Parathyroid adenoma (tissue), 2 donors: ENCODE measurements at regions not wholly inside any gene's neighbourhood (a gene's known extent, or its start where the extent isn't known, plus 50 kb on each side); places are given as distances from the start of the nearest gene placed in this dataset.
"Not testable (repeated sequence)": the region's sequence is repeated elsewhere in the genome, so short reads cannot be mapped to it uniquely, and the experiment has no call there.

Experiments used
- H2AFZ ChIP-seq: fragments of 300-600 bp; sonication (generic); one replicate; pipeline ENCODE4 v1.7.0; 2017; ENCODE audit warnings: antibody characterized with exemption, mild to moderate bottlenecking
- H3K27ac ChIP-seq: fragments of 300-600 bp; sonication (generic); one replicate; pipeline ENCODE4 v1.7.0; 2017
- H3K27me3 ChIP-seq: fragments of 300-600 bp; sonication (generic); one replicate; pipeline ENCODE4 v1.7.0; 2017; ENCODE audit warnings: low read length; ENCODE audit not compliant: control insufficient read depth, insufficient read depth
- H3K36me3 ChIP-seq: fragments of 300-600 bp; sonication (generic); one replicate; pipeline ENCODE4 v1.7.0; 2017; ENCODE audit warnings: low read length; ENCODE audit not compliant: control insufficient read depth, insufficient read depth
- H3K4me1 ChIP-seq: fragments of 300-600 bp; sonication (generic); one replicate; pipeline ENCODE4 v1.7.0; 2017; ENCODE audit warnings: control low read depth
- H3K4me2 ChIP-seq: fragments of 300-600 bp; sonication (generic); one replicate; pipeline ENCODE4 v1.7.0; 2017; ENCODE audit warnings: low read length
- H3K4me3 ChIP-seq: fragments of 300-600 bp; sonication (generic); one replicate; pipeline ENCODE4 v1.7.0; 2017; ENCODE audit warnings: low read depth, low read length
- H3K79me2 ChIP-seq: fragments of 300-600 bp; sonication (generic); one replicate; pipeline ENCODE4 v1.7.0; 2017; ENCODE audit warnings: control low read depth
- H3K9ac ChIP-seq: fragments of 300-600 bp; sonication (generic); one replicate; pipeline ENCODE4 v1.7.0; 2017; ENCODE audit warnings: mild to moderate bottlenecking
- H3K9me3 ChIP-seq: fragments of 300-600 bp; sonication (generic); one replicate; pipeline ENCODE4 v1.7.0; 2017; ENCODE audit warnings: low read length; ENCODE audit not compliant: control insufficient read depth
- TF ChIP-seq, protein P1 (sequence below): fragments of 300-600 bp; sonication (generic); IDR thresholded peaks from one replicate; pipeline ENCODE4 v1.7.0; 2017; ENCODE audit warnings: antibody characterized with exemption, mild to moderate bottlenecking
- donor health status: primary hyperparathyroidism.

- Histone ChIP-seq H3K4me3 (no peak overlapping the region), H3K36me3 (no peaks in the 10 kb centered on the region), H3K9ac (no peak overlapping the region), H3K4me1 (no peaks in the 10 kb centered on the region), H3K9me3 (no peaks in the 10 kb centered on the region), H3K27me3 (no peaks in the 10 kb centered on the region), H3K79me2 (no peaks in the 10 kb centered on the region), H2AFZ (no peak overlapping the region), H3K27ac (no peak overlapping the region), H3K4me2 (no peak overlapping the region)
- TF ChIP-seq, protein P1, sequence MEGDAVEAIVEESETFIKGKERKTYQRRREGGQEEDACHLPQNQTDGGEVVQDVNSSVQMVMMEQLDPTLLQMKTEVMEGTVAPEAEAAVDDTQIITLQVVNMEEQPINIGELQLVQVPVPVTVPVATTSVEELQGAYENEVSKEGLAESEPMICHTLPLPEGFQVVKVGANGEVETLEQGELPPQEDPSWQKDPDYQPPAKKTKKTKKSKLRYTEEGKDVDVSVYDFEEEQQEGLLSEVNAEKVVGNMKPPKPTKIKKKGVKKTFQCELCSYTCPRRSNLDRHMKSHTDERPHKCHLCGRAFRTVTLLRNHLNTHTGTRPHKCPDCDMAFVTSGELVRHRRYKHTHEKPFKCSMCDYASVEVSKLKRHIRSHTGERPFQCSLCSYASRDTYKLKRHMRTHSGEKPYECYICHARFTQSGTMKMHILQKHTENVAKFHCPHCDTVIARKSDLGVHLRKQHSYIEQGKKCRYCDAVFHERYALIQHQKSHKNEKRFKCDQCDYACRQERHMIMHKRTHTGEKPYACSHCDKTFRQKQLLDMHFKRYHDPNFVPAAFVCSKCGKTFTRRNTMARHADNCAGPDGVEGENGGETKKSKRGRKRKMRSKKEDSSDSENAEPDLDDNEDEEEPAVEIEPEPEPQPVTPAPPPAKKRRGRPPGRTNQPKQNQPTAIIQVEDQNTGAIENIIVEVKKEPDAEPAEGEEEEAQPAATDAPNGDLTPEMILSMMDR, result no peak
Measured at GRCh38 chr14:38559711-38560110, 303.8 kb upstream of the CLEC14A start.

GRCh38 chr14:38557391-38557790, 301.5 kb upstream of the CLEC14A start:
- not testable (repeated sequence) for H3K9ac ChIP-seq, H3K36me3 ChIP-seq, H2AFZ ChIP-seq, H3K27me3 ChIP-seq, H3K79me2 ChIP-seq, H3K4me1 ChIP-seq, H3K9me3 ChIP-seq, H3K4me2 ChIP-seq, H3K4me3 ChIP-seq, H3K27ac ChIP-seq

DNA sequence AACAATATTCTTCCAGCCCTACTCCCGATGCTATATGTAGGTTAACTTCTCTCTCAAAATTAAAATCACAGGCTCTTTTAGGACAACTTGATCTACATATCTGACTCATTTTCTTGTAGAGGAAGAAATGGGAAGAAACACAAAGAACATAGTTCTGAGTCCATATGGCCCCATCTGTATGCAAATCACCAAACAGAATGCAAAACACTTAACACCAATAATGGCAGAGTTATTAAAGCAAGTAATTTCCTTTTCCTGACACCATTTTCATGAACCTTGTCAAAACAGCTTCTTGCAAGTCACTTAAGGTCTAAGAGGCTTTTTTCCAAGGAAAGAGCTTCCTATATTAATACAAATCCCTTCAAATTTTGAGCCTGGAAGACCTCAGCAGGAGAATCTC, 300.4 kb upstream of the CLEC14A start:
- no peak overlapping the region for H3K4me3 ChIP-seq
- H3K9me3 ChIP-seq, result no peaks in the 10 kb centered on the region
- H3K27me3 ChIP-seq, result no peaks in the 10 kb centered on the region
- no peaks in the 10 kb centered on the region for H3K79me2 ChIP-seq
- TF ChIP-seq, protein P1, result no peak
- no peak overlapping the region for H3K27ac ChIP-seq
- no peaks in the 10 kb centered on the region for H3K4me1 ChIP-seq
- H3K4me2 ChIP-seq, result no peak overlapping the region
- no peak overlapping the region for H3K9ac ChIP-seq
- no peaks in the 10 kb centered on the region for H3K36me3 ChIP-seq
- no peak overlapping the region for H2AFZ ChIP-seq

DNA sequence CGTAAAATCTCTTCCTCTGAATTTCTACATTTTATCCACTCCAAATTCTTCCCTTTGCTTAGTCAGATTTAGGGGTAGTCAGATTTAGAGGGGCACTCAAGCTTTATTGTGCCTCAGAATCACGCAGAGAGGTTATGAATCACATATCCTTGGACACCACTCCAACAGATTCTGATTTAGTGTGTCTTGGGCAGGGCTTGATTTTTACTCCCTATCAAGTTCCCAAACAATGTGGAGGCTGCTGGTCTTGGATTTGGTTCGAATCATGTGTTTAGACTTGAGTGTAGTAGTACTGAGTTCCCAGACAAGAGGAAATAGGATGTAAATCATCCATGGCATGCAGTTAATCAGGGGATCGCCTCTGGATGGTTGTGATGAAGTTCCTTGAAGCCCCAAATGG, 298.1 kb upstream of the CLEC14A start:
- Histone ChIP-seq H3K27ac (no peak overlapping the region), H3K9ac (no peak overlapping the region), H3K79me2 (no peaks in the 10 kb centered on the region), H3K27me3 (no peaks in the 10 kb centered on the region), H2AFZ (no peak overlapping the region), H3K4me3 (no peak overlapping the region), H3K9me3 (no peaks in the 10 kb centered on the region), H3K4me1 (no peaks in the 10 kb centered on the region), H3K4me2 (no peak overlapping the region), H3K36me3 (no peaks in the 10 kb centered on the region)
- TF ChIP-seq, protein P1, result no peak

GRCh38 chr14:38553586-38553985, 297.7 kb upstream of the CLEC14A start:
- H3K4me3 ChIP-seq, result no peak overlapping the region
- no peaks in the 10 kb centered on the region for H3K79me2 ChIP-seq
- TF ChIP-seq, protein P1, result no peak
- H3K36me3 ChIP-seq, result no peaks in the 10 kb centered on the region
- H3K4me1 ChIP-seq, result no peaks in the 10 kb centered on the region
- H3K27ac ChIP-seq, result no peak overlapping the region
- no peaks in the 10 kb centered on the region for H3K9me3 ChIP-seq
- no peaks in the 10 kb centered on the region for H3K27me3 ChIP-seq
- H3K9ac ChIP-seq, result no peak overlapping the region
- H3K4me2 ChIP-seq, result no peak overlapping the region
- H2AFZ ChIP-seq, result no peak overlapping the region
